Tibial nerve (tissue), 4 donors: ENCODE measurements at regions not wholly inside any gene's neighbourhood (a gene's known extent, or its start where the extent isn't known, plus 50 kb on each side); places are given as distances from the start of the nearest gene placed in this dataset.

Experiments
- DNase-seq, 2 donors: peaks; one replicate each; pipeline ENCODE4 v3.0.0-alpha.2; 2019; ENCODE audit warnings: low spot score in 2 of 2
- H3K27ac ChIP-seq, 4 donors: fragments of 200-600 bp; sonication (generic) in 3 of 4; one replicate each; pipeline ENCODE4 v1.5.1; 2017 to 2019; ENCODE audit warnings: mild to moderate bottlenecking in 1 of 4
- H3K27me3 ChIP-seq, 2 donors: fragments of 200-600 bp; sonication (generic) in 1 of 2; one replicate each; pipeline versions ENCODE4 v1.5.1 to v1.6.0; 2017 to 2019
- H3K36me3 ChIP-seq, 3 donors: fragments of 200-600 bp; sonication (generic); one replicate each; pipeline ENCODE4 v1.5.1; 2018 to 2019
- H3K4me1 ChIP-seq, 4 donors: fragments of 200-600 bp; sonication (generic) in 3 of 4; one replicate each; pipeline ENCODE4 v1.5.1; 2017 to 2019
- H3K4me3 ChIP-seq, 4 donors: fragments of 200-600 bp; sonication (generic) in 3 of 4; one replicate each; pipeline ENCODE4 v1.5.1; 2017 to 2019; ENCODE audit warnings: mild to moderate bottlenecking in 1 of 4, moderate library complexity in 1 of 4
- H3K9me3 ChIP-seq, 4 donors: fragments of 200-600 bp; sonication (generic) in 3 of 4; one replicate each; pipeline ENCODE4 v1.5.1; 2017 to 2019
- EP300 ChIP-seq, 2 donors: sonication (generic); formaldehyde crosslinking; IDR thresholded peaks; one replicate each; pipeline ENCODE4 v1.6.1; 2017; ENCODE audit warnings: antibody characterized with exemption in 2 of 2, mild to moderate bottlenecking in 1 of 2
- POLR2A ChIP-seq, 2 donors: fragments of 450-650 bp; IDR thresholded peaks; one replicate each; pipeline ENCODE4 v1.6.1; 2017; ENCODE audit warnings: antibody characterized with exemption in 2 of 2, mild to moderate bottlenecking in 2 of 2, moderate library complexity in 2 of 2
- WGBS, 2 donors: methylation state at CpG; one replicate each; pipeline ENCODE4 v1.1.5; 2018; 5-methylcytosine and 5-hydroxymethylcytosine counted together
- TF ChIP-seq, protein P1 (sequence below), 5 experiments: fragments of 200-600 bp in 3 of 5; fragments of 450-650 bp in 2 of 5; sonication (generic) in 3 of 5; IDR thresholded peaks; one replicate each; pipeline ENCODE4 v1.5.1; 2016 to 2019; ENCODE audit warnings: antibody characterized with exemption in 5 of 5, mild to moderate bottlenecking in 3 of 5, moderate library complexity in 2 of 5

DNA sequence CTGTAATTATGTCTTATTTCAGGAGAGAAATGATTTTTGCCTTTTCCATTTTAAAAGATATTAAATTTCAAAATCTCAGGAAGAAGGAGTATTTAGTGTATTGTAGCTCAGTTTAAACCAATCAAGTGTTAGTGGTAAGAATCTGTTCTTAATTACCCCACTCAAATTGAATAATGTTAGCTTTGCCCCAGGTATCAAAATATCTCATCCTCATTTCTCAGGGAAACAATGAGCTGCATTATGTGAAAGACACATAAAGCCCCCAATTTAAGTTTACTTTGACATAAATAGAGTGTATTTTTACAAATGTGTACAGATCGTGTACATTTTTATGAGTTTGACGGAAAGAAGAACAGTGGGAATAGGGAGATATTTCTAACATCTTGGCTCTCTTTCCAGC lies 317.4 kb upstream of the RARB start:
- Histone ChIP-seq H3K4me1 (no peaks in the 10 kb centered on the region), H3K36me3 (no peaks in the 10 kb centered on the region), H3K27me3 (no peaks in the 10 kb centered on the region), H3K9me3 (no peaks in the 10 kb centered on the region), H3K4me3 (no peak overlapping the region), H3K27ac (no peak overlapping the region)
- WGBS, 2 donors, result 58 to 64% methylated on average over 2 of the region's 2 CpGs
- no peak for DNase-seq
- TF ChIP-seq EP300 (IDR thresholded peaks at IDR 0.05) (no peak), POLR2A (IDR thresholded peaks at IDR 0.05) (no peak)
- TF ChIP-seq, protein P1, sequence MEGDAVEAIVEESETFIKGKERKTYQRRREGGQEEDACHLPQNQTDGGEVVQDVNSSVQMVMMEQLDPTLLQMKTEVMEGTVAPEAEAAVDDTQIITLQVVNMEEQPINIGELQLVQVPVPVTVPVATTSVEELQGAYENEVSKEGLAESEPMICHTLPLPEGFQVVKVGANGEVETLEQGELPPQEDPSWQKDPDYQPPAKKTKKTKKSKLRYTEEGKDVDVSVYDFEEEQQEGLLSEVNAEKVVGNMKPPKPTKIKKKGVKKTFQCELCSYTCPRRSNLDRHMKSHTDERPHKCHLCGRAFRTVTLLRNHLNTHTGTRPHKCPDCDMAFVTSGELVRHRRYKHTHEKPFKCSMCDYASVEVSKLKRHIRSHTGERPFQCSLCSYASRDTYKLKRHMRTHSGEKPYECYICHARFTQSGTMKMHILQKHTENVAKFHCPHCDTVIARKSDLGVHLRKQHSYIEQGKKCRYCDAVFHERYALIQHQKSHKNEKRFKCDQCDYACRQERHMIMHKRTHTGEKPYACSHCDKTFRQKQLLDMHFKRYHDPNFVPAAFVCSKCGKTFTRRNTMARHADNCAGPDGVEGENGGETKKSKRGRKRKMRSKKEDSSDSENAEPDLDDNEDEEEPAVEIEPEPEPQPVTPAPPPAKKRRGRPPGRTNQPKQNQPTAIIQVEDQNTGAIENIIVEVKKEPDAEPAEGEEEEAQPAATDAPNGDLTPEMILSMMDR (IDR thresholded peaks at IDR 0.05), result no peak

DNA sequence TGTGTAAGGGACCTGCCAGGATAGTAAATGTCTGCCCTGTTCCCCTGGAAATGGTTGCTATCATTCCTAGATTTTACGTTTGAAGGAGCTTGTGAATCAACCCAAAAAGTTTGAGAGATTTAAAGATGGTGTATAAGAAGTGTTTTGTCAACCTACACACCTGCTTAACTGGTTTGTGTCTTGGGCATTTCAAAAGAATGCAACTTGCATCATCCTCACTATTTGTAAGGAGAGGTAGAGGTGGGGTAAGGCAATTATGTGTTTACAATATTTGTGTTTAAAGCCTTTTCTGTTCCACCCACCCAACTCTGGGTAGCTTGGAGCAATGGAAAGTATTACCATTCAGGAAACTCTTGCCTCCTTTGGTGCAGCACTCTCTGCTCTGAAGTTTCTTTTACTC lies 314.2 kb upstream of the RARB start:
- no peak for DNase-seq
- no peak overlapping the region for H3K27ac ChIP-seq

DNA sequence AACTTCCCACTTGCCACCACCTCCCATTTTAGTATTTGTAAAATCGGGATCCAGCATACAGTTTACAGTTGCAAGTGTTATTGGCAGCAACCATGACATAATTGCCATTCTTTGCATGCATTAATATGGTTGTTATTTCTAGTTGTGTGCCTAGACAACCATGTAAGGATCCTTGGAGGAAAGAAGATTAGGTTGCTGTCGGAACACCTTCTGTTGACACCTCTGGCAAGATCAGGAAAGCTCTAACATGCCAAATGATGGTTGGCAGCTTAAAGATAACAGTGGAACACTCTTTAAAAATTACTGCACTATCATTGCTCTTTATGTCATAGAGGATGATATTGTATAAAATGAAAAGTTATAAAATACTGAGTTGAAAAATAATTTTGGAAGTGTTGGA lies 313.5 kb upstream of the RARB start:
- WGBS, 2 donors, result 83 to 95% methylated on average over 2 of the region's 2 CpGs
- no peaks in the 10 kb centered on the region for H3K4me1 ChIP-seq
- no peak overlapping the region for H3K4me3 ChIP-seq
- H3K9me3 ChIP-seq, result no peaks in the 10 kb centered on the region
- no peaks in the 10 kb centered on the region for H3K27me3 ChIP-seq
- TF ChIP-seq EP300 (IDR thresholded peaks at IDR 0.05) (no peak), POLR2A (IDR thresholded peaks at IDR 0.05) (no peak)
- TF ChIP-seq, protein P1 (IDR thresholded peaks at IDR 0.05), result no peak
- no peaks in the 10 kb centered on the region for H3K36me3 ChIP-seq
- H3K27ac ChIP-seq, result no peak overlapping the region
- no peak for DNase-seq

More for the DNA sequence above, 314.2 kb upstream of the RARB start:
- WGBS, 2 donors, result 62 to 89% methylated on average over 1 of the region's 1 CpG
- TF ChIP-seq POLR2A (IDR thresholded peaks at IDR 0.05) (no peak), EP300 (IDR thresholded peaks at IDR 0.05) (no peak)
- TF ChIP-seq, protein P1 (IDR thresholded peaks at IDR 0.05), result no peak
- no peaks in the 10 kb centered on the region for H3K27me3 ChIP-seq
- no peaks in the 10 kb centered on the region for H3K4me1 ChIP-seq
- H3K9me3 ChIP-seq, result no peaks in the 10 kb centered on the region
- H3K4me3 ChIP-seq, result no peak overlapping the region
- no peaks in the 10 kb centered on the region for H3K36me3 ChIP-seq

DNA sequence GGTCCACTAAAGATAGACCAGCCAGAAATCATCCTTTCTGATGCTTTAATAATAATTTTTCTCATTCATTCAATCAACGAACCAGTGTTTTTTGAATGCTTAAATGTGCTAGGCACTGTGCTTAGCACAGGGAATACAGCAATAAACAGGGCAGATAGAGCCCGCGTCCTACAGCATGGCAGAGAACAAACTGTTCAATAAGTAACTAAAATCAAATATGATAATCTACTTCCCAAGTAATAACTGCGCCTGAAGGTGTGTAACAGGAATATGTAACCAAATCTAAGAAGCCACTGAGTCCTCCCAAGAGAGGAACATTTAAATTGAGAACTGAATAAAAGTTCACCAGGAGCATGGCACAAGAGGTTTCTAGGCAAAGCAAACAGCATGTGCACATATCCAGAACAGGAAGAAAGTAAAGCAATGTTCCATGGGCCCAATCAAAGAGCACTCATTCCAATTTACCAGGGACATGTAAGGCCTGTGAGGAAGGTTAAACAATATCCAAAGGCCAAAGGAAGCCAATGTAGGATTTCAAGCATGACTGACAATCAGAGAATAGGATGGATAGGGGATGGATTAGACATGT lies 311.0 kb upstream of the RARB start:
- no peaks in the 10 kb centered on the region for H3K4me1 ChIP-seq
- TF ChIP-seq POLR2A (IDR thresholded peaks at IDR 0.05) (no peak), EP300 (IDR thresholded peaks at IDR 0.05) (no peak)
- TF ChIP-seq, protein P1 (IDR thresholded peaks at IDR 0.05), result no peak
- H3K9me3 ChIP-seq, result no peaks in the 10 kb centered on the region
- H3K27me3 ChIP-seq, result no peaks in the 10 kb centered on the region
- WGBS, 2 donors, result 93% methylated on average over 4 of the region's 4 CpGs
- no peak overlapping the region for H3K27ac ChIP-seq
- no peaks in the 10 kb centered on the region for H3K36me3 ChIP-seq
- H3K4me3 ChIP-seq, result no peak overlapping the region
- DNase-seq, result no peak

DNA sequence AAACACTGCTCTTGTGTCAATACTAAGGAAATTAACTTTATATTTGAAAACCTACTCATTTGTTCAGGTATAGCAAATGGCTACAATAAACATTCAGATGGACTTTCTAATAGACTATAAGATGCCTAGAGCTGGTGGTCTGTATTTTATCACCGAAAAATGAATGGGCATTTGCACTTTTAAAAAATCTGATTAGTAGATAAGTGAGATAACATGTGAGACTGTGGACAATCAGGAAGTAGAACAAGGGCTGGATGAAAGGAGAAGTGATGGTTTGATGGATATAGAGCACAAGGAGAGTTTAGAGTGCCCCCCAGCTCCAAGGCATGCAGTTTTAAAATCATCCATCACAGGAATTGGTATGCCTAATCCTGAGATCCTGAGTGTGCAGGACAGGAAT lies 308.4 kb upstream of the RARB start:
- no peak overlapping the region for H3K27ac ChIP-seq
- no peaks in the 10 kb centered on the region for H3K4me1 ChIP-seq
- WGBS, 2 donors, result 94 to 96% methylated on average over 1 of the region's 1 CpG
- no peak for DNase-seq
- H3K36me3 ChIP-seq, result no peaks in the 10 kb centered on the region
- H3K9me3 ChIP-seq, result no peaks in the 10 kb centered on the region
- no peaks in the 10 kb centered on the region for H3K27me3 ChIP-seq
- H3K4me3 ChIP-seq, result no peak overlapping the region
- TF ChIP-seq, protein P1 (IDR thresholded peaks at IDR 0.05), result no peak
- TF ChIP-seq POLR2A (IDR thresholded peaks at IDR 0.05) (no peak), EP300 (IDR thresholded peaks at IDR 0.05) (no peak)
